ENCODE measurements at regions not wholly inside any gene's neighbourhood (a gene's known extent, or its start where the extent isn't known, plus 50 kb on each side); places are given as distances from the start of the nearest gene placed in this dataset.

DNA sequence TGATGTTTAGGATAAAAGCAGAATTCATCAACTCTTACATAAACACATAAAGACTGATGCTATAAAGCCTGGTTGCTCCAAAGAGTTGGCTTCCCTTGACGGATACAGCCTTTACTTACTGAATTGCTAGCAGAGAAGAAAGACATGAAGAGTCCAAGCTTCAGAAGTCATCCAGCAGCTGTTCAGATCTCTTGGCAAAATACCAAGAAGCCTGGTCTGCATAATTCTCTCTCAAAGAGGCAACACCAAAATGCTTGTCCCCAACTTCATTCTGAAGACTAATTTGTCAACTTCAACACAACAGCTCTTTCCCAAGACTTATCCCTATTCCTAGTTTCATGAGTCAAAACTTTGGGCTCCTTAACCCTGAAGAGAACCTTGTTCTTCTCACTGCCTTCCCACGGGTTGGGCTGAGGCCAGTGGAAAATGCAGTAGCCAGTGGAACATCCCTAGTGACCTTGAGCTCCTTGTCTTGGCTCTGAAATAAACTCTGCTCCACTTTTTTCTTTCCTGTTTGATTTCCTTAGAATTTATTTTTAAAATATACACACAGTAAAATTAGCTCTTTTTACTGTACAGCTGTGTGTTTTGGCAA is 119.2 kb upstream of the THBS1 start:
- DNase-seq (ENCODE audit: low read depth), result no peak
- TF ChIP-seq, protein P1, sequence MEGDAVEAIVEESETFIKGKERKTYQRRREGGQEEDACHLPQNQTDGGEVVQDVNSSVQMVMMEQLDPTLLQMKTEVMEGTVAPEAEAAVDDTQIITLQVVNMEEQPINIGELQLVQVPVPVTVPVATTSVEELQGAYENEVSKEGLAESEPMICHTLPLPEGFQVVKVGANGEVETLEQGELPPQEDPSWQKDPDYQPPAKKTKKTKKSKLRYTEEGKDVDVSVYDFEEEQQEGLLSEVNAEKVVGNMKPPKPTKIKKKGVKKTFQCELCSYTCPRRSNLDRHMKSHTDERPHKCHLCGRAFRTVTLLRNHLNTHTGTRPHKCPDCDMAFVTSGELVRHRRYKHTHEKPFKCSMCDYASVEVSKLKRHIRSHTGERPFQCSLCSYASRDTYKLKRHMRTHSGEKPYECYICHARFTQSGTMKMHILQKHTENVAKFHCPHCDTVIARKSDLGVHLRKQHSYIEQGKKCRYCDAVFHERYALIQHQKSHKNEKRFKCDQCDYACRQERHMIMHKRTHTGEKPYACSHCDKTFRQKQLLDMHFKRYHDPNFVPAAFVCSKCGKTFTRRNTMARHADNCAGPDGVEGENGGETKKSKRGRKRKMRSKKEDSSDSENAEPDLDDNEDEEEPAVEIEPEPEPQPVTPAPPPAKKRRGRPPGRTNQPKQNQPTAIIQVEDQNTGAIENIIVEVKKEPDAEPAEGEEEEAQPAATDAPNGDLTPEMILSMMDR (IDR thresholded peaks at IDR 0.05; ENCODE audit: insufficient read depth, low read depth, low read length, missing control alignments), result no peak
- H3K4me3 ChIP-seq (ENCODE audit: low read depth, low read length), result no peak overlapping the region

DNA sequence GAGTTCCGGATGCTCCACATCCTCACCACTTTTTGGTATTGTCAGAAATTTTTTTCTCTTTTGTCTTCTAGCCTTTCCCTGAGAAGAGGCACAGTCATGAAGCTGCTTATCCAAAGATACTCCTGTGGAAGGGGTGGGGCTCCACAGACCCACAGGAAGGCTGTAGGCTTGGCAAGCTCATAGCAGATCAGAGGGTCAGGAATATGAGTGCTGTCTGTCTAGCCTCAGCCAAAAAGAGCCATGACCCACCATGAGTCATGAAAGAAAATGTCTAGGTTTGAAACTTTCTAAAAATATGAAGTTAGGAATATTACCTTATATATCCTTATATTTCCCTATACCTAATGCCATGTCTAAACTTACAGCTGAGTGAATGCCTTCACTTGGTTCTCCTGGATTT is 118.2 kb upstream of the THBS1 start:
- no peak for DNase-seq (ENCODE audit: low read depth)
- TF ChIP-seq, protein P1 (IDR thresholded peaks at IDR 0.05; ENCODE audit: insufficient read depth, low read depth, low read length, missing control alignments), result no peak
- no peak overlapping the region for H3K4me3 ChIP-seq (ENCODE audit: low read depth, low read length)

DNA sequence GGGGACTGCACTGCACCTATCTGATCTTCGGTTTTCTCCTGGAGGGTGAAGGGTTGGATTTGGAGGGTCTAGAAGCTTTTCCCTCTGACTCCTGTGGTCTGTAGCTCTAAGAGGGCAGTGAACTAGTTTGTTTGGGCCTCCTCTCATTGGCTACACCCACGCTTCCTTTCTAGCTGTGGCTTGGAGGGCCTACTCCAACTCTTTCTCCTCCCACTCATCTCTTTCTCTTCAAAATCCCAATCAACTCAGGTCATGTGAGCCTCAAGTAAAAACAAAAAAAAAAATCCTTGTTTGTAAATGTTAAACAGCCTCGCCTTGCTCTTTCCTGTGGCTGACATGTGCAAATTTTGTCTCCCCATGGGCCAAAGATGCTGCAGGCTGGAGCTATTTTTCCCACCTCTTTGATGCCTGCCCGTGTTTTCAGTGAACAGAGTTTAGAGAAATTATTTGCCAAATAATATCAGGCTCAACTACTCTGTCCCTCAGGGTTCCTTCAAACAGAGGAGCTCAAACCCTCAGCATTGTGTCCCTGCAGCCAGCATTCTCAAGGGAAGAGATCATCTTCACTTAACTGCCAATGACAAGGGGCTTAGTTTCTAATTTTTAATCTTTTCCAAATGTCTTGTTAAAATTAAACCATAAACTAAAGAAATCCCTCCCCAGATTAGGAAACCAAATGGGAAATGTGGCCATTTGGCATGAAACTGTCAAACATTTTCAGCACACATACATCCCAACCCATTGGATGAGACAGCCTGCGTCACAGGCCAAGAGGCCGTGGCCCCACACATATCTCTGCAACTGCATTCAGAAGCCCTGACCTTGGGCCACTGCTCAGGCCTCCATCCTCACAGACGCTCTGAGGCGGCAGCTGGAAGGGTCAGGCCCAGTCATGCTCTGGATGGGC is 114.8 kb upstream of the THBS1 start:
- no peak overlapping the region for H3K4me3 ChIP-seq (ENCODE audit: low read depth, low read length)
- TF ChIP-seq, protein P1 (IDR thresholded peaks at IDR 0.05; ENCODE audit: insufficient read depth, low read depth, low read length, missing control alignments), result no peak
- DNase-seq (ENCODE audit: low read depth), result no peak

DNA sequence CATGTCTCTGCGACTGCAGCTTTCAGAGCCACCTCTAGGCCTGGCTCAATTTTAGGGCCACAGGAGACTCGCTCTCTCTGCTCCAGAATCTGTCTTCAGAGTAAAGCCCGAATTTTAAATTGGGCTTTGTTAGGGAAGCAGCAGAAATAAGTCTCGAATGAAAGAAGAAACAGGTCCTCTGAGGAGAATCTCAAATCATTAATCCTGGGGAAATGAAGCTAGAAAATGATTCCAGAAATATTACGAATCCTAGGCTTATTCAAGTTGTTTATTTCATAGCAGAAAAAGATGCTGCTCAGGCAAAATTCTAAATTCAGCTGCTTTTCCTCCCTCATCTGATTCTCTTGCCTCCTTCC is 114.2 kb upstream of the THBS1 start:
- no peak for DNase-seq (ENCODE audit: low read depth)
- H3K4me3 ChIP-seq (ENCODE audit: low read depth, low read length), result no peak overlapping the region
- TF ChIP-seq, protein P1 (IDR thresholded peaks at IDR 0.05; ENCODE audit: insufficient read depth, low read depth, low read length, missing control alignments), result no peak

DNA sequence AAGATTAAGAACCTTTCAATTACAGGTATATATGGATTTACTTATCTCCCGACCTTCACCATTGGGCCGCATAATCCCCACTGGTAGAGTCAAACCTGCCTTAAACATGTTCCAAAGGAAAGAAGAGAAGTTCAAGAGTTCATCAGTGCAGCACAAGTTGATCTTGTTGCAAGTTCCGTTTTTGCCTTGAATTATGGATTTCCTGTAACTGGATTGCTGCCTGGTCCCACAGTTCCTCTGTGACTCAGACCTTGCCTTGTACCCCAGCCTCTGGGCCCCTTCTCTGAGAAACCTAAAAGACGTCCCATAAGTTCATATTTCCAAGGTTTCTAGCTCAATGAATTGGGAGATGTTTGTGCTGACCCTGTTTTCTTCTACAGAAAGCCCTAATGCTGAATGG is 112.5 kb upstream of the THBS1 start:
- no peak for DNase-seq (ENCODE audit: low read depth)
- TF ChIP-seq, protein P1 (IDR thresholded peaks at IDR 0.05; ENCODE audit: insufficient read depth, low read depth, low read length, missing control alignments), result no peak
- H3K4me3 ChIP-seq (ENCODE audit: low read depth, low read length), result no peak overlapping the region

DNA sequence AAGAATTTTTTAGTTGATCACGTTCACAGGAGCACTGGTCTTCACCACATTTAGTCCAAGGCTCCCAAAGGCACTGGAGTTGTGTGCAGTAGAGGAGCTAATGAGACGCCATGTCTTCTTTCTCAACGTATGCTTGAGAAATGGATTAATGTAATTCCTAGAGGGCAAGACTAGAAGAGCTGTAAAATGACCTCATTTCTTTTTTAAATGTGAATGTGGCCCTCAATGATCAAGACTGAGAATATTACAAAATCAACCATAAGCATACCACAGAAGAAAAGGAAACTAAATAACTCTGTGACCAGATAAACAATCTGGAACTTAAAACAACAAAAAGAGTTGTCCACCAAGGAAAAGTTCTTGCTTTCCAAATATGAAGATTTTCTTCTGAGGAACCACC is 112.1 kb upstream of the THBS1 start:
- TF ChIP-seq, protein P1 (IDR thresholded peaks at IDR 0.05; ENCODE audit: insufficient read depth, low read depth, low read length, missing control alignments), result no peak
- no peak for DNase-seq (ENCODE audit: low read depth)
- no peak overlapping the region for H3K4me3 ChIP-seq (ENCODE audit: low read depth, low read length)

All from GM12865 (cell line).